ENCODE measurements at regions not wholly inside any gene's neighbourhood (a gene's known extent, or its start where the extent isn't known, plus 50 kb on each side); places are given as distances from the start of the nearest gene placed in this dataset.
A peak's percentile ranks its signal among the peaks of the same experiment; 100 is the strongest.
"Not testable (repeated sequence)": the region's sequence is repeated elsewhere in the genome, so short reads cannot be mapped to it uniquely, and the experiment has no call there.

- H3K4me3 Mint-ChIP-seq (ENCODE audit: unreplicated experiment), result no peak overlapping the region
- CTCF ChIA-PET, result no interaction called here
Observed at GRCh38 chr15:66885281-66885915, 180.0 kb upstream of the SMAD3 start.

DNA sequence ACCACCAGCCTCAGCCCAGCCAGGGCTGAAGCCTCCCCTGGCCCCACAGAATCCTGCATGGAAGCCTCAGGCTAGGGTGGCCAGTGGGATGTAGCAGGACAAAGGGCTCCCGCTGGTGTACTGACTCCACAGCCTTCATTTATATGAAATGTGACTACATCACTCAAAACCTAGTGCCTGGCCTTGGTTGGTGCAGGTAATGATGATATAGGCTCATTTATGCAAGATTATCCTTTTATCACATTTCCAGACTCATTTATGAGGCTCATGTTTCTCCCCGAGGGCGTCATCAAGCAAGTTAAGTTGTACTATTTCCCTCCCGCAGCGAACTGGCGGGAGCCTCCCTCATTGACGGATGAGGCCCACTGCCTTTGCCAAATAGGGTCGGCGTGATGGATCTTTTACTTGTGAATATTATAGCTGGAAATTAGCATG, 179.1 kb upstream of the SMAD3 start:
- intact Hi-C loops (cut with micrococcal nuclease; ENCODE audit: unreplicated experiment), result no loop called here
- TF ChIP-seq, protein P1, sequence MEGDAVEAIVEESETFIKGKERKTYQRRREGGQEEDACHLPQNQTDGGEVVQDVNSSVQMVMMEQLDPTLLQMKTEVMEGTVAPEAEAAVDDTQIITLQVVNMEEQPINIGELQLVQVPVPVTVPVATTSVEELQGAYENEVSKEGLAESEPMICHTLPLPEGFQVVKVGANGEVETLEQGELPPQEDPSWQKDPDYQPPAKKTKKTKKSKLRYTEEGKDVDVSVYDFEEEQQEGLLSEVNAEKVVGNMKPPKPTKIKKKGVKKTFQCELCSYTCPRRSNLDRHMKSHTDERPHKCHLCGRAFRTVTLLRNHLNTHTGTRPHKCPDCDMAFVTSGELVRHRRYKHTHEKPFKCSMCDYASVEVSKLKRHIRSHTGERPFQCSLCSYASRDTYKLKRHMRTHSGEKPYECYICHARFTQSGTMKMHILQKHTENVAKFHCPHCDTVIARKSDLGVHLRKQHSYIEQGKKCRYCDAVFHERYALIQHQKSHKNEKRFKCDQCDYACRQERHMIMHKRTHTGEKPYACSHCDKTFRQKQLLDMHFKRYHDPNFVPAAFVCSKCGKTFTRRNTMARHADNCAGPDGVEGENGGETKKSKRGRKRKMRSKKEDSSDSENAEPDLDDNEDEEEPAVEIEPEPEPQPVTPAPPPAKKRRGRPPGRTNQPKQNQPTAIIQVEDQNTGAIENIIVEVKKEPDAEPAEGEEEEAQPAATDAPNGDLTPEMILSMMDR (IDR thresholded peaks at IDR 0.05; ENCODE audit: insufficient read depth in 1 of 2, low read depth in 1 of 2, low read length in 1 of 2, severe bottlenecking in 1 of 2, unreplicated experiment in 1 of 2), result no peak
- Mint-ChIP-seq H3K27me3 (ENCODE audit: insufficient read depth, unreplicated experiment) (no peaks in the 10 kb centered on the region), H3K27ac (ENCODE audit: unreplicated experiment) (no peak overlapping the region), H3K4me1 (ENCODE audit: low read depth, unreplicated experiment) (peaks cover 8% of the 10 kb centered on the region), H3K9me3 (ENCODE audit: unreplicated experiment) (no peaks in the 10 kb centered on the region), H3K4me3 (ENCODE audit: unreplicated experiment) (no peak overlapping the region), H3K36me3 (ENCODE audit: insufficient read depth, unreplicated experiment) (peaks cover 7% of the 10 kb centered on the region)
- Histone ChIP-seq H3K9me3 (no peaks in the 10 kb centered on the region), H3K4me1 (peaks cover 12% of the 10 kb centered on the region), H3K4me3 (ENCODE audit: low read depth, low read length) (no peak overlapping the region), H3K27me3 (replicated peaks; ENCODE audit: control insufficient read depth, insufficient read depth, low read length) (no peaks in the 10 kb centered on the region), H3K36me3 (ENCODE audit: control insufficient read depth, insufficient read depth, low read length) (no peaks in the 10 kb centered on the region)
- ChIA-PET CTCF (no interaction called here), POLR2A (no interaction called here)
- no peak for DNase-seq
- BruUV-seq (replicated peaks), result no TSS peak

More at GRCh38 chr15:66885281-66885915, 180.0 kb upstream of the SMAD3 start:
- Histone ChIP-seq H3K36me3 (ENCODE audit: control insufficient read depth, insufficient read depth, low read length) (no peaks in the 10 kb centered on the region), H3K9me3 (no peaks in the 10 kb centered on the region), H3K4me1 (peaks cover 12% of the 10 kb centered on the region), H3K4me3 (ENCODE audit: low read depth, low read length) (no peak overlapping the region), H3K27me3 (replicated peaks; ENCODE audit: control insufficient read depth, insufficient read depth, low read length) (no peaks in the 10 kb centered on the region)
- peaks cover 7% of the 10 kb centered on the region for H3K36me3 Mint-ChIP-seq (ENCODE audit: insufficient read depth, unreplicated experiment)
- TF ChIP-seq, protein P1 (IDR thresholded peaks at IDR 0.05; ENCODE audit: insufficient read depth in 1 of 2, low read depth in 1 of 2, low read length in 1 of 2, severe bottlenecking in 1 of 2, unreplicated experiment in 1 of 2), result no peak
- peak in 1 of 2 experiments; percentile 14 for DNase-seq
- H3K27ac Mint-ChIP-seq (ENCODE audit: unreplicated experiment), result no peak overlapping the region
- H3K27me3 Mint-ChIP-seq (ENCODE audit: insufficient read depth, unreplicated experiment), result no peaks in the 10 kb centered on the region
- H3K9me3 Mint-ChIP-seq (ENCODE audit: unreplicated experiment), result no peaks in the 10 kb centered on the region
- POLR2A ChIA-PET, result no interaction called here
- BruUV-seq (replicated peaks), result no TSS peak
- peaks cover 12% of the 10 kb centered on the region for H3K4me1 Mint-ChIP-seq (ENCODE audit: low read depth, unreplicated experiment)
- intact Hi-C loops (cut with micrococcal nuclease; ENCODE audit: unreplicated experiment), result no loop called here

- POLR2A ChIA-PET, result no interaction called here
- Mint-ChIP-seq H3K27ac (ENCODE audit: unreplicated experiment) (no peak overlapping the region), H3K4me1 (ENCODE audit: low read depth, unreplicated experiment) (peaks cover 10% of the 10 kb centered on the region), H3K27me3 (ENCODE audit: insufficient read depth, unreplicated experiment) (no peaks in the 10 kb centered on the region), H3K36me3 (ENCODE audit: insufficient read depth, unreplicated experiment) (peaks cover 7% of the 10 kb centered on the region), H3K4me3 (ENCODE audit: unreplicated experiment) (no peak overlapping the region), H3K9me3 (ENCODE audit: unreplicated experiment) (no peaks in the 10 kb centered on the region)
- Histone ChIP-seq H3K27me3 (replicated peaks; ENCODE audit: control insufficient read depth, insufficient read depth, low read length) (no peaks in the 10 kb centered on the region), H3K4me3 (ENCODE audit: low read depth, low read length) (no peak overlapping the region), H3K9me3 (no peaks in the 10 kb centered on the region), H3K4me1 (peaks cover 16% of the 10 kb centered on the region), H3K36me3 (ENCODE audit: control insufficient read depth, insufficient read depth, low read length) (no peaks in the 10 kb centered on the region)
- TF ChIP-seq, protein P1 (IDR thresholded peaks at IDR 0.05; ENCODE audit: insufficient read depth in 1 of 2, low read depth in 1 of 2, low read length in 1 of 2, severe bottlenecking in 1 of 2, unreplicated experiment in 1 of 2), result no peak
- intact Hi-C loops (cut with micrococcal nuclease; ENCODE audit: unreplicated experiment), result no loop called here
- DNase-seq, result no peak
- CTCF ChIA-PET, result no interaction called here
- BruUV-seq (replicated peaks), result no TSS peak
Observed at GRCh38 chr15:66886686-66887273, 178.6 kb upstream of the SMAD3 start.

GRCh38 chr15:66889298-66889697, 176.1 kb upstream of the SMAD3 start:
- POLR2A ChIA-PET; H3K36me3 Mint-ChIP-seq (ENCODE audit: insufficient read depth, unreplicated experiment); CTCF ChIA-PET; BruUV-seq (replicated peaks); H3K4me3 ChIP-seq (ENCODE audit: low read depth, low read length); H3K36me3 ChIP-seq (ENCODE audit: control insufficient read depth, insufficient read depth, low read length); H3K27me3 ChIP-seq (replicated peaks; ENCODE audit: control insufficient read depth, insufficient read depth, low read length); H3K27me3 Mint-ChIP-seq (ENCODE audit: insufficient read depth, unreplicated experiment); DNase-seq; H3K27ac Mint-ChIP-seq (ENCODE audit: unreplicated experiment); H3K4me3 Mint-ChIP-seq (ENCODE audit: unreplicated experiment); H3K9me3 Mint-ChIP-seq (ENCODE audit: unreplicated experiment); H3K9me3 ChIP-seq; intact Hi-C loops (cut with micrococcal nuclease; ENCODE audit: unreplicated experiment): not testable (repeated sequence)
- H3K4me1 Mint-ChIP-seq (ENCODE audit: low read depth, unreplicated experiment), result peaks cover 24% of the 10 kb centered on the region
- H3K4me1 ChIP-seq, result peaks cover 19% of the 10 kb centered on the region

Data from Caco-2 (cell line).